SK-N-SH (cell line): ENCODE measurements at regions not wholly inside any gene's neighbourhood (a gene's known extent, or its start where the extent isn't known, plus 50 kb on each side); places are given as distances from the start of the nearest gene placed in this dataset.

ENCODE experiments used
- CTCF ChIA-PET: fragments of 300-600, 350-600 bp; formaldehyde crosslinking; extraction: SDS; loops from one replicate; lab custom pipeline; 2021; lab: Yijun Ruan, JAX
- POLR2A ChIA-PET: fragments of 350-600 bp; sonication (Branson Sonifier 250); formaldehyde crosslinking; extraction: SDS; loops from one replicate; lab custom pipeline; 2020; ENCODE audit warnings: antibody characterized with exemption, inconsistent platforms; lab: Yijun Ruan, JAX
- DNase-seq: peaks from one replicate; pipeline ENCODE4 v3.0.0; 2012
- H2AFZ ChIP-seq: fragments of 200-600 bp; sonication (generic); 2 replicates; pipeline ENCODE4 v1.8.1; 2016; ENCODE audit warnings: antibody characterized with exemption, mild to moderate bottlenecking, low read depth
- H3F3A ChIP-seq: fragments of 200-600 bp; sonication (generic); replicated peaks from 2 replicates; pipeline ENCODE3; 2016; ENCODE audit warnings: antibody characterized with exemption, mild to moderate bottlenecking; ENCODE audit not compliant: insufficient read depth
- H3K27ac ChIP-seq, 2 experiments: fragments of 200-500 bp in 1 of 2; fragments of 200-600 bp in 1 of 2; sonication (Bioruptor generic) in 1 of 2; sonication (generic), shearing (Covaris generic) in 1 of 2; 2 replicates each; pipeline versions ENCODE4 v1.5.1 to v1.6.1; 2014 to 2016; ENCODE audit warnings: low read depth in 2 of 2, inconsistent platforms in 1 of 2, low read length in 1 of 2, mild to moderate bottlenecking in 1 of 2, mixed read lengths in 1 of 2
- H3K27me3 ChIP-seq: fragments of 200-600 bp; sonication (generic), shearing (Covaris generic); 2 replicates; pipeline ENCODE4 v1.6.1; 2016; ENCODE audit warnings: mixed run types; ENCODE audit not compliant: insufficient read depth
- H3K36me3 ChIP-seq, 2 experiments: fragments of 200-500 bp in 1 of 2; fragments of 200-600 bp in 1 of 2; sonication (Bioruptor generic) in 1 of 2; sonication (generic) in 1 of 2; replicated peaks in 1 of 2; 2 replicates each; pipeline versions ENCODE3 to v1.5.1; 2014 to 2016; ENCODE audit warnings: low read length in 1 of 2, mild to moderate bottlenecking in 1 of 2; ENCODE audit not compliant: insufficient read depth in 2 of 2, control insufficient read depth in 1 of 2
- H3K4me1 ChIP-seq, 2 experiments: fragments of 200-500 bp in 1 of 2; fragments of 200-600 bp in 1 of 2; sonication (Bioruptor generic) in 1 of 2; sonication (generic), shearing (Covaris generic) in 1 of 2; 2 replicates each; pipeline versions ENCODE4 v1.5.1 to v1.6.1; 2014 to 2016; ENCODE audit warnings: low read depth in 1 of 2, low read length in 1 of 2, mixed run types in 1 of 2; ENCODE audit not compliant: insufficient read depth in 2 of 2, control insufficient read depth in 1 of 2
- H3K4me2 ChIP-seq: fragments of 200-600 bp; sonication (generic), shearing (Covaris generic); 2 replicates; pipeline ENCODE4 v1.6.1; 2017; ENCODE audit warnings: mixed run types
- H3K4me3 ChIP-seq, 2 experiments: fragments of 200-500 bp in 1 of 2; fragments of 200-600 bp in 1 of 2; sonication (Bioruptor generic) in 1 of 2; sonication (generic), shearing (Covaris generic) in 1 of 2; 2 replicates each; pipeline versions ENCODE4 v1.5.1 to v1.8.1; 2014 to 2016; ENCODE audit warnings: low read depth in 2 of 2, inconsistent platforms in 1 of 2, low read length in 1 of 2, mild to moderate bottlenecking in 1 of 2, mixed read lengths in 1 of 2, moderate library complexity in 1 of 2
- H3K79me2 ChIP-seq: fragments of 200-600 bp; sonication (generic); 2 replicates; pipeline ENCODE4 v1.8.1; 2017; ENCODE audit warnings: mild to moderate bottlenecking; ENCODE audit not compliant: insufficient read depth
- H3K9ac ChIP-seq: fragments of 200-600 bp; sonication (generic); 2 replicates; pipeline ENCODE4 v1.6.1; 2017; ENCODE audit warnings: mixed run types
- H3K9me2 ChIP-seq: fragments of 200-600 bp; sonication (generic); 2 replicates; pipeline ENCODE4 v1.6.1; 2017; ENCODE audit warnings: mixed run types
- H3K9me3 ChIP-seq: fragments of 200-600 bp; sonication (generic); 2 replicates; pipeline ENCODE4 v1.6.1; 2017; ENCODE audit warnings: mixed run types, mild to moderate bottlenecking, moderate library complexity
- H4K20me1 ChIP-seq: fragments of 200-600 bp; sonication (generic); 2 replicates; pipeline ENCODE4 v1.6.1; 2017; ENCODE audit warnings: mild to moderate bottlenecking, mixed run types; ENCODE audit not compliant: insufficient read depth
- EZH2phosphoT487 ChIP-seq: fragments of 200-600 bp; sonication (generic); IDR thresholded peaks from 2 replicates; pipeline ENCODE4 v1.6.1; 2017; ENCODE audit warnings: low read depth, mixed run types, mild to moderate bottlenecking, antibody characterized with exemption, moderate library complexity, borderline replicate concordance
- JUND ChIP-seq: IDR thresholded peaks from 2 replicates; pipeline ENCODE4 v1.4.0; 2012
- NRF1 ChIP-seq: IDR thresholded peaks from 2 replicates; pipeline ENCODE4 v1.6.1; 2012; ENCODE audit warnings: low read depth, mild to moderate bottlenecking, low read length
- RAD21 ChIP-seq: IDR thresholded peaks from 2 replicates; pipeline ENCODE4 v1.6.1; 2012; ENCODE audit warnings: mild to moderate bottlenecking, low read length
- WGBS: methylation state at CpG from one replicate; pipeline ENCODE4 v1.1.6; 2017; ENCODE audit warnings: low lambda C conversion rate; 5-methylcytosine and 5-hydroxymethylcytosine counted together
- TF ChIP-seq, protein P1 (sequence below): IDR thresholded peaks from 2 replicates; pipeline ENCODE4 v1.4.0; 2012; ENCODE audit warnings: low read depth, borderline replicate concordance
- TF ChIP-seq, protein P2 (sequence below): fragments of 200-600 bp; sonication (generic); IDR thresholded peaks from 2 replicates; pipeline ENCODE4 v1.6.1; 2017; ENCODE audit warnings: antibody characterized with exemption, mild to moderate bottlenecking, moderate library complexity

- H3K4me3 ChIP-seq = no peak overlapping the region
- H3K36me3 ChIP-seq = no peaks in the 10 kb centered on the region
- no peak overlapping the region for H3K4me2 ChIP-seq
- no peaks in the 10 kb centered on the region for H3K79me2 ChIP-seq
- no peaks in the 10 kb centered on the region for H4K20me1 ChIP-seq
- ChIA-PET CTCF (no interaction called here), POLR2A (no interaction called here)
- H3K4me1 ChIP-seq = no peaks in the 10 kb centered on the region
- H3K9ac ChIP-seq = no peak overlapping the region
- H3K9me2 ChIP-seq = no peaks in the 10 kb centered on the region; the same call in 1 of the 2 replicates
- 11% methylated on average over 2 of the region's 2 CpGs for WGBS
- no peak overlapping the region for H3K27ac ChIP-seq
- no peak for DNase-seq
- H2AFZ ChIP-seq = no peak overlapping the region
- TF ChIP-seq, protein P1, sequence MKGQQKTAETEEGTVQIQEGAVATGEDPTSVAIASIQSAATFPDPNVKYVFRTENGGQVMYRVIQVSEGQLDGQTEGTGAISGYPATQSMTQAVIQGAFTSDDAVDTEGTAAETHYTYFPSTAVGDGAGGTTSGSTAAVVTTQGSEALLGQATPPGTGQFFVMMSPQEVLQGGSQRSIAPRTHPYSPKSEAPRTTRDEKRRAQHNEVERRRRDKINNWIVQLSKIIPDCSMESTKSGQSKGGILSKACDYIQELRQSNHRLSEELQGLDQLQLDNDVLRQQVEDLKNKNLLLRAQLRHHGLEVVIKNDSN = no peak
- TF ChIP-seq JUND = no peak
- TF ChIP-seq, protein P2, sequence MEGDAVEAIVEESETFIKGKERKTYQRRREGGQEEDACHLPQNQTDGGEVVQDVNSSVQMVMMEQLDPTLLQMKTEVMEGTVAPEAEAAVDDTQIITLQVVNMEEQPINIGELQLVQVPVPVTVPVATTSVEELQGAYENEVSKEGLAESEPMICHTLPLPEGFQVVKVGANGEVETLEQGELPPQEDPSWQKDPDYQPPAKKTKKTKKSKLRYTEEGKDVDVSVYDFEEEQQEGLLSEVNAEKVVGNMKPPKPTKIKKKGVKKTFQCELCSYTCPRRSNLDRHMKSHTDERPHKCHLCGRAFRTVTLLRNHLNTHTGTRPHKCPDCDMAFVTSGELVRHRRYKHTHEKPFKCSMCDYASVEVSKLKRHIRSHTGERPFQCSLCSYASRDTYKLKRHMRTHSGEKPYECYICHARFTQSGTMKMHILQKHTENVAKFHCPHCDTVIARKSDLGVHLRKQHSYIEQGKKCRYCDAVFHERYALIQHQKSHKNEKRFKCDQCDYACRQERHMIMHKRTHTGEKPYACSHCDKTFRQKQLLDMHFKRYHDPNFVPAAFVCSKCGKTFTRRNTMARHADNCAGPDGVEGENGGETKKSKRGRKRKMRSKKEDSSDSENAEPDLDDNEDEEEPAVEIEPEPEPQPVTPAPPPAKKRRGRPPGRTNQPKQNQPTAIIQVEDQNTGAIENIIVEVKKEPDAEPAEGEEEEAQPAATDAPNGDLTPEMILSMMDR = peak; percentile 37
- no peaks in the 10 kb centered on the region for H3K27me3 ChIP-seq
- peaks cover 10% of the 10 kb centered on the region for H3K9me3 ChIP-seq
- no peaks in the 10 kb centered on the region for H3F3A ChIP-seq
These were observed 157.5 kb upstream of the ITM2A start for GRCh38 chrX:79524642-79525041.

DNA sequence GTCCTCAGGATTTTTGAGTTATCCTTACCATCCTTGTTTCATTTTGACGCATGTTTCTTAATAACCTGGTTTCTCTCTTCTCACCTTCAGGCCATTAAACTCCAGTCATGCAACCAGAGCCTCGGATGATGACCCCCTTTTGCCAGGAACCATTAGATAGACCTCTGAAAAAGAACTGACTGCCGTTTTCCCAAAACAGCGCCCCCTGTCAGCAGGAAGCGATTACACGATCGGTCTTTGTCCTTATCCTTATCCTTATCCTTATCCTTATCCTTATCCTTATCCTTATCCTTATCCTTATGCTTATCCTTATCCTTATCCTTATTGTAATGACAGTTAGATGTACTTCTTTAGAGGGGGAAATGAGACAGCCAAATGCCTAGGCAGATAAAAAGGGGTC lies 148.4 kb upstream of the ITM2A start:
- Histone ChIP-seq H3K36me3 (no peaks in the 10 kb centered on the region), H3K9me2 (no peaks in the 10 kb centered on the region)
- 13% methylated on average over 7 of the region's 7 CpGs for WGBS
- CTCF ChIA-PET = no interaction called here
- TF ChIP-seq RAD21 (no peak), NRF1 (no peak), EZH2phosphoT487 (no peak)
- TF ChIP-seq, protein P1 = no peak
- TF ChIP-seq, protein P2 = peak; percentile 21; the same call in 1 of the 2 replicates
- TF ChIP-seq, all 33 proteins: peak for 1
- H3K9me3 ChIP-seq = no peaks in the 10 kb centered on the region
- no peak overlapping the region for H3K4me3 ChIP-seq
- POLR2A ChIA-PET = no interaction called here
- no peaks in the 10 kb centered on the region for H3K79me2 ChIP-seq
- no peaks in the 10 kb centered on the region for H4K20me1 ChIP-seq
- H3K27me3 ChIP-seq = no peaks in the 10 kb centered on the region
- no peak for DNase-seq
- H2AFZ ChIP-seq = no peak overlapping the region
- no peaks in the 10 kb centered on the region for H3F3A ChIP-seq
- H3K4me1 ChIP-seq = no peaks in the 10 kb centered on the region
- H3K9ac ChIP-seq = no peak overlapping the region
- no peak overlapping the region for H3K27ac ChIP-seq
- no peak overlapping the region for H3K4me2 ChIP-seq
